ENCODE measurements at regions not wholly inside any gene's neighbourhood (a gene's known extent, or its start where the extent isn't known, plus 50 kb on each side); places are given as distances from the start of the nearest gene placed in this dataset.

DNA sequence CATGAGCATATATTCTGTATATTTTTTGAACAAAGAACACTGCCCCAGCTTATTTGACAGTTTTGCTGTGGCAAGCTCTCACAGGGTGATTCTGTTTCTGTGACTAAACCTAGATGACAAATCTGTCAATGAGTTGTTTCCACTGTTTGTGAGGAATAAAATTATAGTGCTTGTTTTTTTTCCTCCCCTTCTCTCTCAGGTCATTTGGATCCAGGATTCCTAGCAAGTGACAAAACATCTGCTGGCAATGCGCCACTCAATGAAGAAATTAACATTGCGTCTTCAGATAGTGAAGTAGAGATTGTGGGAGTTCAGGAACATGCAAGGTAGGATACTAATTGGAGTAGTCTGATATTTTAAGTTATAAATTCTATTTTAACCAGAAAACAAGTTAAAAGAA lies 149.3 kb downstream of the HAUS1 start:
- Histone ChIP-seq H3K9me3 (no peaks in the 10 kb centered on the region), H3K27me3 (no peaks in the 10 kb centered on the region), H3K4me3 (no peak overlapping the region), H3K36me3 (no peaks in the 10 kb centered on the region), H3K4me1 (peaks cover 15 to 53% (median 32%) of the 10 kb centered on the region in 4 donors), H3K27ac (peak overlapping the region in 1 of 4 donors; percentile 7)
- TF ChIP-seq, protein P1, sequence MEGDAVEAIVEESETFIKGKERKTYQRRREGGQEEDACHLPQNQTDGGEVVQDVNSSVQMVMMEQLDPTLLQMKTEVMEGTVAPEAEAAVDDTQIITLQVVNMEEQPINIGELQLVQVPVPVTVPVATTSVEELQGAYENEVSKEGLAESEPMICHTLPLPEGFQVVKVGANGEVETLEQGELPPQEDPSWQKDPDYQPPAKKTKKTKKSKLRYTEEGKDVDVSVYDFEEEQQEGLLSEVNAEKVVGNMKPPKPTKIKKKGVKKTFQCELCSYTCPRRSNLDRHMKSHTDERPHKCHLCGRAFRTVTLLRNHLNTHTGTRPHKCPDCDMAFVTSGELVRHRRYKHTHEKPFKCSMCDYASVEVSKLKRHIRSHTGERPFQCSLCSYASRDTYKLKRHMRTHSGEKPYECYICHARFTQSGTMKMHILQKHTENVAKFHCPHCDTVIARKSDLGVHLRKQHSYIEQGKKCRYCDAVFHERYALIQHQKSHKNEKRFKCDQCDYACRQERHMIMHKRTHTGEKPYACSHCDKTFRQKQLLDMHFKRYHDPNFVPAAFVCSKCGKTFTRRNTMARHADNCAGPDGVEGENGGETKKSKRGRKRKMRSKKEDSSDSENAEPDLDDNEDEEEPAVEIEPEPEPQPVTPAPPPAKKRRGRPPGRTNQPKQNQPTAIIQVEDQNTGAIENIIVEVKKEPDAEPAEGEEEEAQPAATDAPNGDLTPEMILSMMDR (IDR thresholded peaks at IDR 0.05) = no peak
- TF ChIP-seq EP300 (IDR thresholded peaks at IDR 0.05; ENCODE audit: low read depth) = no peak
- TF ChIP-seq POLR2AphosphoS5 (IDR thresholded peaks at IDR 0.05) = no peak
- TF ChIP-seq POLR2A (IDR thresholded peaks at IDR 0.05) = no peak
- 89% methylated on average over 2 of the region's 2 CpGs for WGBS, 2 donors (ENCODE audit: low coverage in 1 of 2)
- intact Hi-C loops (cut with DNase I; ENCODE audit: low total_unique reads) (loop anchor here (10.0 kb wide), 1 partner anchor 79 kb away; a partner anchor contains a TSS), in situ Hi-C loops (cut with MboI; ENCODE audit: low pct_ligation_motif_present in 1 of 4, low pct_unique_long_range_greater_than_20kb in 1 of 4, low sequenced_read_pairs in 3 of 4) (no loop called here)
- DNase-seq = no peak

DNA sequence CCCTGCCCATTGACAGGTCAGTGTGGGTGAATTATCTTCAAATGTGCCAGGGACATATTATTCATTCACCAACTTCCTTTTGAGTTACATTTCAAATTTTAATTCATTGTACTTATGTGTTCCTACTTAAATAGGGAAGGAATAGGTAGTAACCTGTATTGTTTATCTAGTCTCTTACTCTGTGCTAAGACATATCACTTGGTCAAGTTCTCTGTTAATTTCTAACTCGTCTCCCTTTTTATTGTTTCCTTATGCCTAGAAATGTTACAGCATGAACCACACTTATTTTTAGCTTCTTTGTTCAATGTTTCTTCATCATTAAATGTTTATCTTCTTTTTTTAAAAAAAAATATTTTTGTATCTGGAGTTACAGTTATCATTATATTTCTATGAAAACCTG lies 151.9 kb downstream of the HAUS1 start:
- H3K36me3 ChIP-seq = no peaks in the 10 kb centered on the region

DNA sequence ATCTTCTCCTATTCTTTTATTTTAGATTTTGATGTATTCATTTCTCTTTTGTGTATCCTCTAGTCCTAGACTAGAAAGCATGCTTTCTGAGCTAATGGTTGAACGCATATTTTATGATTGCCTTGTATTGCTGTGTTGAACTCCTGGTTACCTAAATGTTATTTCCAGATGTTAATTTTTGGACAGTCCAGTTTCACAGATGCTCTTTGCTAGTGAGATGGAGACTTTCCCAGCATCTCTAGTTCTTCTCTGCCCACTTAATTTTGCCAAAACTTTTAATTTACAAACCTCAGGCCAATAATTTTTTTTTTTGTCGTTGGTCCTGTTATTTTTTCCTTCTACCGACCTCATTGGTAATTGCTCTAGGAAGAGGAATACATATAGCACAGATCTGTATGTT lies 153.2 kb downstream of the HAUS1 start:
- Histone ChIP-seq H3K4me3 (no peak overlapping the region), H3K36me3 (no peaks in the 10 kb centered on the region), H3K4me1 (peaks cover 0 to 37% (median 8%) of the 10 kb centered on the region in 4 donors), H3K27ac (no peak overlapping the region), H3K9me3 (no peaks in the 10 kb centered on the region), H3K27me3 (no peaks in the 10 kb centered on the region)
- WGBS, 2 donors (ENCODE audit: low coverage in 1 of 2) = 90 to 100% methylated on average over 1 to 3 of the region's 3 CpGs
- TF ChIP-seq POLR2AphosphoS5 (IDR thresholded peaks at IDR 0.05) (no peak), POLR2A (IDR thresholded peaks at IDR 0.05) (no peak), EP300 (IDR thresholded peaks at IDR 0.05; ENCODE audit: low read depth) (no peak)
- TF ChIP-seq, protein P1 (IDR thresholded peaks at IDR 0.05) = no peak
- in situ Hi-C loops (cut with MboI; ENCODE audit: low pct_ligation_motif_present in 1 of 4, low pct_unique_long_range_greater_than_20kb in 1 of 4, low sequenced_read_pairs in 3 of 4) (no loop called here), intact Hi-C loops (cut with DNase I; ENCODE audit: low total_unique reads) (loop anchor here (10.0 kb wide), 1 partner anchor 83 kb away; a partner anchor contains a TSS)
- no peak for DNase-seq

More for the DNA sequence above, 151.9 kb downstream of the HAUS1 start:
- 66% methylated on average over 1 of the region's 1 CpG; no CpG with 5 or more reads in 1 of the 2 donors for whole genome bisulfite sequencing, 2 donors (ENCODE audit: low coverage in 1 of 2)
- in situ Hi-C loops (cut with MboI; ENCODE audit: low pct_ligation_motif_present in 1 of 4, low pct_unique_long_range_greater_than_20kb in 1 of 4, low sequenced_read_pairs in 3 of 4) (no loop called here), intact Hi-C loops (cut with DNase I; ENCODE audit: low total_unique reads) (loop anchor here (10.0 kb wide), 1 partner anchor 81 kb away; a partner anchor contains a TSS)
- Histone ChIP-seq H3K27me3 (no peaks in the 10 kb centered on the region), H3K27ac (peak overlapping the region in 2 of 4 donors; percentile 19 to 33), H3K4me3 (no peak overlapping the region), H3K9me3 (no peaks in the 10 kb centered on the region), H3K4me1 (peaks cover 0 to 40% (median 10%) of the 10 kb centered on the region in 4 donors)
- TF ChIP-seq, protein P1 (IDR thresholded peaks at IDR 0.05) = no peak
- TF ChIP-seq POLR2A (IDR thresholded peaks at IDR 0.05) = no peak
- TF ChIP-seq EP300 (IDR thresholded peaks at IDR 0.05; ENCODE audit: low read depth) = no peak
- TF ChIP-seq POLR2AphosphoS5 (IDR thresholded peaks at IDR 0.05) = no peak
- no peak for DNase-seq

DNA sequence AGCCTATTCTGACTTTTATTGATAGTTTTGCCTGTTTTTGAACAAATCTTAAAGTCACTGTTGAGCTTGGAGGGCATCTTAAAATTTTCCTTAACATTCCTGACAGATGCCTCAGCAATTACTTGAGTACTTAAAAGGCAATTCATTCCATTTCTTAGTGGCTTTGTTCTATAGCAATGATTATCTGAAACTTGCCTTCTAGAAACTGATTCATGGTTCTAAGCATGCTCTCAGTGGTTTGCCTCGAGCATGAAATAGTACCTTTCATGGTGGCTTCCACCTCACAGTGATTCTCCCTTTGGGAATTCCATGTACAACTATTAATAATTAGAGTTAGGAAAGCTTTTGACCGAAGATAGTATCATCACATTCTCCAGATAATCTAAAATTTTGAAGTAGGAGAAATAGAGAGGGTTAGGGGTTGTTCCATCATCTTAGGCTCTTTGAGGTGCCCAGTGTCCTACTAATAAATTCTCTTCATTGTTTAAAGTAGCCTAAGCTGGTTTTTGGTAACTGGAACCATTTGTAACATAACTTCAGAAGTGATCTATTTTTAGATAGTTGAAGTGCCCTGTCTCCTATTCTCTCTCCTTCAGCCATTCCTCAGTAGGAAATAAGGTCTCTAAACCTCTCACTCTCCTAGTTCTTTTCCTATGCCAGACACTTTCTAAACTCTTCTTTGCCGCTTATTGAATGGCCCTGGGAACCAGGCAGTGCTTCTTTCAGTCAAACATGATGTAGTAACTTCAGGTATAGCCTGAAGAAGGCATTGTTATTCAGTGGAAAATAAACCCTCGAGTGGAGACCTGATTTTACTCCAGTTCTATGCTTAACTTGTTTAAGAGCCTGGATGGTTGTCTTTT lies 156.1 kb downstream of the HAUS1 start:
- peaks cover 0 to 31% (median 7%) of the 10 kb centered on the region in 4 donors for H3K4me1 ChIP-seq
- in situ Hi-C loops (cut with MboI; ENCODE audit: low pct_ligation_motif_present in 1 of 4, low pct_unique_long_range_greater_than_20kb in 1 of 4, low sequenced_read_pairs in 3 of 4) (no loop called here), intact Hi-C loops (cut with DNase I; ENCODE audit: low total_unique reads) (no loop called here)
- peaks cover 0 to 14% (median 5%) of the 10 kb centered on the region in 4 donors for H3K36me3 ChIP-seq
- 85 to 87% methylated on average over 2 to 4 of the region's 4 CpGs for WGBS, 2 donors (ENCODE audit: low coverage in 1 of 2)
- no peaks in the 10 kb centered on the region for H3K27me3 ChIP-seq
- no peak for DNase-seq
- TF ChIP-seq POLR2AphosphoS5 (IDR thresholded peaks at IDR 0.05) = no peak
- TF ChIP-seq, protein P1 (IDR thresholded peaks at IDR 0.05) = no peak
- no peak for TF ChIP-seq EP300 (IDR thresholded peaks at IDR 0.05; ENCODE audit: low read depth)
- TF ChIP-seq POLR2A (IDR thresholded peaks at IDR 0.05) = no peak
- H3K27ac ChIP-seq = no peak overlapping the region
- no peak overlapping the region for H3K4me3 ChIP-seq
- H3K9me3 ChIP-seq = no peaks in the 10 kb centered on the region
